ENCODE measurements at regions not wholly inside any gene's neighbourhood (a gene's known extent, or its start where the extent isn't known, plus 50 kb on each side); places are given as distances from the start of the nearest gene placed in this dataset.

GRCh38 chr2:128790541-128791001, 471.9 kb upstream of the HS6ST1 start:
- no peak for TF ChIP-seq CTCF (IDR thresholded peaks at IDR 0.05)
- Histone ChIP-seq H3K4me3 (no peak overlapping the region), H3K27me3 (no peaks in the 10 kb centered on the region), H3K27ac (no peak overlapping the region), H3K4me1 (no peaks in the 10 kb centered on the region), H3K36me3 (no peaks in the 10 kb centered on the region), H3K9me3 (no peaks in the 10 kb centered on the region)
- ATAC-seq = no peak
- no peak for DNase-seq
- intact Hi-C loops (cut with DNase I) = no loop called here

GRCh38 chr2:128791120-128791984, 472.7 kb upstream of the HS6ST1 start:
- no peaks in the 10 kb centered on the region for H3K27me3 ChIP-seq
- no peaks in the 10 kb centered on the region for H3K36me3 ChIP-seq
- no peak overlapping the region for H3K27ac ChIP-seq
- DNase-seq (peak; percentile 46), ATAC-seq (no peak)
- H3K9me3 ChIP-seq = no peaks in the 10 kb centered on the region
- no peak for TF ChIP-seq CTCF (IDR thresholded peaks at IDR 0.05)
- intact Hi-C loops (cut with DNase I) = no loop called here
- no peaks in the 10 kb centered on the region for H3K4me1 ChIP-seq
- H3K4me3 ChIP-seq = no peak overlapping the region

- no peak overlapping the region for H3K4me3 ChIP-seq
- H3K36me3 ChIP-seq = no peaks in the 10 kb centered on the region
- intact Hi-C loops (cut with DNase I) = no loop called here
- no peak for TF ChIP-seq CTCF (IDR thresholded peaks at IDR 0.05)
- H3K9me3 ChIP-seq = no peaks in the 10 kb centered on the region
- ATAC-seq = no peak
- no peak overlapping the region for H3K27ac ChIP-seq
- H3K27me3 ChIP-seq = no peaks in the 10 kb centered on the region
- no peaks in the 10 kb centered on the region for H3K4me1 ChIP-seq
- peak; percentile 34 for DNase-seq
Measured at GRCh38 chr2:128791985-128792320, 473.3 kb upstream of the HS6ST1 start.

GRCh38 chr2:128792476-128793054, 473.9 kb upstream of the HS6ST1 start:
- ATAC-seq (no peak), DNase-seq (no peak)
- Histone ChIP-seq H3K4me1 (no peaks in the 10 kb centered on the region), H3K27me3 (no peaks in the 10 kb centered on the region), H3K4me3 (no peak overlapping the region), H3K36me3 (no peaks in the 10 kb centered on the region), H3K9me3 (no peaks in the 10 kb centered on the region), H3K27ac (no peak overlapping the region)
- intact Hi-C loops (cut with DNase I) = no loop called here
- TF ChIP-seq CTCF (IDR thresholded peaks at IDR 0.05) = no peak

GRCh38 chr2:128793404-128793803, 474.7 kb upstream of the HS6ST1 start:
- intact Hi-C loops (cut with DNase I) = no loop called here
- Histone ChIP-seq H3K27ac (no peak overlapping the region), H3K4me1 (no peaks in the 10 kb centered on the region), H3K4me3 (no peak overlapping the region), H3K27me3 (no peaks in the 10 kb centered on the region), H3K36me3 (no peaks in the 10 kb centered on the region), H3K9me3 (no peaks in the 10 kb centered on the region)
- TF ChIP-seq CTCF (IDR thresholded peaks at IDR 0.05) = no peak
- DNase-seq (peak; percentile 31), ATAC-seq (no peak)
